Psoas muscle (tissue), 7 donors: ENCODE measurements at regions not wholly inside any gene's neighbourhood (a gene's known extent, or its start where the extent isn't known, plus 50 kb on each side); places are given as distances from the start of the nearest gene placed in this dataset.
A peak's percentile ranks its signal among the peaks of the same experiment; 100 is the strongest.

ENCODE experiments used
- ATAC-seq, 4 donors: fragments of 200-7000 bp; cut with Tn5 transposase; one replicate each; pipeline ENCODE4 v1.9.1; 2020; ENCODE audit warnings: moderate library complexity in 3 of 4, mild to moderate bottlenecking in 2 of 4
- DNase-seq, 2 donors: peaks; one replicate each; pipeline ENCODE4 v3.0.0-alpha.2; 2020
- H3K27ac ChIP-seq: fragments of 200-600 bp; one replicate; pipeline ENCODE4 v1.8.0; 2022
- H3K27me3 ChIP-seq, 3 donors: fragments of 200-600 bp in 1 of 3; one replicate each; pipeline versions ENCODE4 v1.6.1 to v1.8.0; 2013 to 2022; ENCODE audit warnings: low read length in 2 of 3, mild to moderate bottlenecking in 2 of 3, moderate library complexity in 1 of 3; ENCODE audit not compliant: insufficient read depth in 3 of 3
- H3K36me3 ChIP-seq, 2 donors: fragments of 200-600 bp in 1 of 2; one replicate each; pipeline versions ENCODE4 v1.6.1 to v1.8.0; 2013 to 2022; ENCODE audit warnings: low read depth in 1 of 2, mild to moderate bottlenecking in 1 of 2, moderate library complexity in 1 of 2; ENCODE audit not compliant: insufficient read depth in 1 of 2
- H3K4me1 ChIP-seq: fragments of 200-600 bp; one replicate; pipeline ENCODE4 v1.8.0; 2022
- H3K4me3 ChIP-seq: fragments of 200-600 bp; one replicate; pipeline ENCODE4 v1.8.0; 2022; ENCODE audit warnings: mild to moderate bottlenecking
- H3K9me3 ChIP-seq: fragments of 200-600 bp; one replicate; pipeline ENCODE4 v1.8.0; 2022
- CTCF ChIP-seq: fragments of 200-600 bp; IDR thresholded peaks from one replicate; pipeline ENCODE4 v1.8.0; 2022; ENCODE audit warnings: antibody characterized with exemption
- WGBS, 3 donors: extraction: QIAGEN DNeasy Blood & Tissue Kit; methylation state at CpG; one replicate each; pipeline versions ENCODE4 v1.1.6 to v1.1.7; 2013; 5-methylcytosine and 5-hydroxymethylcytosine counted together
- intact Hi-C, 2 donors: fragments of 100-400 bp; cut with DNase I; formaldehyde crosslinking; loops; one replicate each; pipeline versions ENCODE4 v1.11.0 to v1.14.2; 2022
- donor health status: healthy with polysubstance abuse.
- donor health status: DM: no; HTN: no; CAD: no; lungs with moderate emphysema.
- donor health status: Bipolar disorder and iron deficiency.
- donor health status: healthy.
- donor health status: DM: yes; HTN: yes; CAD: no.
- donor health status: DM: no; HTN: no; CAD: no.
- donor health status: DM: yes; HTN: yes; CAD: no.

GRCh38 chr11:15810082-15810481 lies 546.3 kb downstream of the SOX6 start:
- 85 to 96% (median 89%) methylated on average over 3 of the region's 3 CpGs for WGBS, 3 donors
- no peak for ATAC-seq
- intact Hi-C loops, result loop anchor here in 1 of 2 donors (10.0 kb wide), 1 partner anchor 155 kb away; no protein-coding TSS in a partner anchor
- Histone ChIP-seq H3K27me3 (no peaks in the 10 kb centered on the region), H3K4me3 (no peak overlapping the region), H3K9me3 (no peaks in the 10 kb centered on the region), H3K27ac (no peak overlapping the region), H3K4me1 (no peaks in the 10 kb centered on the region), H3K36me3 (no peaks in the 10 kb centered on the region)
- no peak for TF ChIP-seq CTCF
- no peak for DNase-seq

- Histone ChIP-seq H3K4me3 (no peak overlapping the region), H3K27ac (no peak overlapping the region), H3K9me3 (no peaks in the 10 kb centered on the region), H3K4me1 (peaks cover 3% of the 10 kb centered on the region), H3K27me3 (no peaks in the 10 kb centered on the region), H3K36me3 (no peaks in the 10 kb centered on the region)
- ATAC-seq (no peak), DNase-seq (no peak)
- intact Hi-C loops, result loop anchor here in 1 of 2 donors (10.0 kb wide), 1 partner anchor 156 kb away; no protein-coding TSS in a partner anchor
- TF ChIP-seq CTCF, result no peak
- 54 to 65% (median 65%) methylated on average over 2 of the region's 2 CpGs for WGBS, 3 donors
Measured at GRCh38 chr11:15810525-15810924, 545.8 kb downstream of the SOX6 start.

GRCh38 chr11:15815246-15816195 lies 540.8 kb downstream of the SOX6 start:
- peak overlapping the region; percentile 5 for H3K27ac ChIP-seq
- 45 to 54% (median 45%) methylated on average over 4 of the region's 4 CpGs for WGBS, 3 donors
- no peaks in the 10 kb centered on the region for H3K9me3 ChIP-seq
- no peak for TF ChIP-seq CTCF
- DNase-seq (no peak), ATAC-seq (no peak)
- H3K27me3 ChIP-seq, result no peaks in the 10 kb centered on the region
- no peaks in the 10 kb centered on the region for H3K36me3 ChIP-seq
- peaks cover 21% of the 10 kb centered on the region for H3K4me1 ChIP-seq
- intact Hi-C loops, result loop anchor here (5.0 to 10.0 kb wide), 2 partner anchors 161 to 163 kb away; no protein-coding TSS in a partner anchor
- no peak overlapping the region for H3K4me3 ChIP-seq

GRCh38 chr11:15816260-15816871 lies 540.0 kb downstream of the SOX6 start:
- Histone ChIP-seq H3K27me3 (no peaks in the 10 kb centered on the region), H3K4me3 (no peak overlapping the region), H3K27ac (peak overlapping the region; percentile 54), H3K9me3 (no peaks in the 10 kb centered on the region), H3K4me1 (peaks cover 21% of the 10 kb centered on the region), H3K36me3 (no peaks in the 10 kb centered on the region)
- ATAC-seq (peak; percentile 53 to 87 (median 74)), DNase-seq (no peak)
- intact Hi-C loops, result loop anchor here (5.0 to 10.0 kb wide), 2 partner anchors 162 to 164 kb away; no protein-coding TSS in a partner anchor
- TF ChIP-seq CTCF, result no peak
- WGBS, 3 donors, result 15 to 23% (median 22%) methylated on average over 2 of the region's 2 CpGs
